Nephron progenitor cell (in vitro differentiated cells): ENCODE measurements at regions not wholly inside any gene's neighbourhood (a gene's known extent, or its start where the extent isn't known, plus 50 kb on each side); places are given as distances from the start of the nearest gene placed in this dataset.

Source experiments
- DNase-seq: peaks from one replicate; pipeline ENCODE4 v3.0.0; 2021
- H3K27ac Mint-ChIP-seq: 2 replicates; pipeline ENCODE4 v1.8.0; 2021; ENCODE audit warnings: mild to moderate bottlenecking, moderate library complexity, mixed read lengths
- H3K27me3 Mint-ChIP-seq: 2 replicates; pipeline ENCODE4 v1.8.0; 2021; ENCODE audit warnings: mild to moderate bottlenecking, low read depth, mixed read lengths; ENCODE audit not compliant: poor library complexity
- H3K36me3 Mint-ChIP-seq: 2 replicates; pipeline ENCODE4 v1.8.0; 2021; ENCODE audit warnings: low read depth, mixed read lengths
- H3K4me1 Mint-ChIP-seq: 2 replicates; pipeline ENCODE4 v1.8.0; 2021; ENCODE audit warnings: mixed read lengths
- H3K4me3 Mint-ChIP-seq: 2 replicates; pipeline ENCODE4 v1.8.0; 2021; ENCODE audit warnings: mild to moderate bottlenecking, moderate library complexity, mixed read lengths
- H3K9me3 Mint-ChIP-seq: 2 replicates; pipeline ENCODE4 v1.8.0; 2021; ENCODE audit warnings: mild to moderate bottlenecking, moderate library complexity, mixed read lengths
- TF ChIP-seq, protein P1 (sequence below): fragments of 200-600 bp; sonication (generic); IDR thresholded peaks from 2 replicates; pipeline ENCODE4 v1.5.0; 2021; ENCODE audit warnings: antibody characterized with exemption

DNA sequence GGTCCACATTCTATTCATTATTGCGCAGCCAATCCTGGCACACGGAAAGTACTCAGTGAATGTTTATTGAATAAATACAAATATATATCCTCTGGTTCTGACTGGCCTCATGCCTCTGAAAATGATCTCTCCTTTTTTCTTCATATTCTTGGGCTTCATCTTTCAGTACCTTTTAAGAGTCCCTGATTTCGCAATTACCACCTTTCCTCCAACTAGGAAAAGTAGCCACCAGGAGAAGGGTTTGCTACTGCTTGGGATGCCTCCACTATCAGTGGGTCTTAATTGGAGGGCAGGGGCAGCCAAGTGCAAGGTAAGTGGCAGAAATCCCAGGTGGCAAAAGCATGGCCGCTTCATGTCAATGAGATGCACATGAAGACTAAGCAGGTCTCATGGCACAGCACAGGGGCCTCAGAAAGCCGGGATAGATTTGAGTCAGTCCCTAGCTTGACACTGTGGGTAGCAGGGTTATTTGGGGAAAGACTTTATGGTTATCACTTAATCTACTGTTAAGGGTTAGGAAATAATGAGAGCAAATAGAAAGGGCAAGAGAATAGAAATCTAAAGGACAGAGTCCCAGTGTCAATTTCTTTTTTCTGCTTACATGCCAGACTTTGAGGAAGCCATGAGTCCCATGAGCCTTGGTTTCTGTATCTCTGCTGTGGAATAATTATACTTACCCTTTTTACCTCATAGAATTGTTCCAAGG is 361.1 kb downstream of the MAN2A1 start:
- Mint-ChIP-seq H3K9me3 (no peaks in the 10 kb centered on the region), H3K27ac (no peak overlapping the region), H3K4me3 (no peak overlapping the region), H3K27me3 (no peaks in the 10 kb centered on the region), H3K4me1 (peaks cover 8% of the 10 kb centered on the region), H3K36me3 (no peaks in the 10 kb centered on the region)
- DNase-seq, result no peak
- TF ChIP-seq, protein P1, sequence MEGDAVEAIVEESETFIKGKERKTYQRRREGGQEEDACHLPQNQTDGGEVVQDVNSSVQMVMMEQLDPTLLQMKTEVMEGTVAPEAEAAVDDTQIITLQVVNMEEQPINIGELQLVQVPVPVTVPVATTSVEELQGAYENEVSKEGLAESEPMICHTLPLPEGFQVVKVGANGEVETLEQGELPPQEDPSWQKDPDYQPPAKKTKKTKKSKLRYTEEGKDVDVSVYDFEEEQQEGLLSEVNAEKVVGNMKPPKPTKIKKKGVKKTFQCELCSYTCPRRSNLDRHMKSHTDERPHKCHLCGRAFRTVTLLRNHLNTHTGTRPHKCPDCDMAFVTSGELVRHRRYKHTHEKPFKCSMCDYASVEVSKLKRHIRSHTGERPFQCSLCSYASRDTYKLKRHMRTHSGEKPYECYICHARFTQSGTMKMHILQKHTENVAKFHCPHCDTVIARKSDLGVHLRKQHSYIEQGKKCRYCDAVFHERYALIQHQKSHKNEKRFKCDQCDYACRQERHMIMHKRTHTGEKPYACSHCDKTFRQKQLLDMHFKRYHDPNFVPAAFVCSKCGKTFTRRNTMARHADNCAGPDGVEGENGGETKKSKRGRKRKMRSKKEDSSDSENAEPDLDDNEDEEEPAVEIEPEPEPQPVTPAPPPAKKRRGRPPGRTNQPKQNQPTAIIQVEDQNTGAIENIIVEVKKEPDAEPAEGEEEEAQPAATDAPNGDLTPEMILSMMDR, result no peak

- Mint-ChIP-seq H3K27ac (no peak overlapping the region), H3K36me3 (no peaks in the 10 kb centered on the region)
Measured at GRCh38 chr5:110053205-110053604, 363.5 kb downstream of the MAN2A1 start.

DNA sequence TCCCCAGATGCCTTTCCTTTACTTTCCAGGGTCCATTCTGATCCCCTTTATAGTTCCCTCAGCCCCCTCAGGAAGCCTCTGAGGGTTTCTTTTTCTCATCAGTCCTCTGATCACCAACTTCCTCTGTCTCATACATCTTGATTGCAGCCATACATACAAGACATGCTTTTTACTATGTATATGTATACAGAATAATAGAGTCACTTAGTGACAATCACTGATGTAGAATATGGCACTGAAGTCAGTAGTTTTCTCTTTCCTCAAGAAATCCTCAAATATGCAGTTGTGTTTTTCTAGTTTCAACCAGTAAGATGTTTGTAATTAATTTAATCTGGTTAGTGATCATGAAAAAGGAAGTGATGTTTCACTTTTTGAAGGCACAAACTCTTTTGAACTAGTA is 364.1 kb downstream of the MAN2A1 start:
- TF ChIP-seq, protein P1, result no peak

More at GRCh38 chr5:110053205-110053604, 363.5 kb downstream of the MAN2A1 start:
- H3K27me3 Mint-ChIP-seq, result no peaks in the 10 kb centered on the region
- H3K4me1 Mint-ChIP-seq, result peaks cover 8% of the 10 kb centered on the region
- H3K9me3 Mint-ChIP-seq, result no peaks in the 10 kb centered on the region
- no peak overlapping the region for H3K4me3 Mint-ChIP-seq
- DNase-seq, result no peak
- TF ChIP-seq, protein P1, result no peak

DNA sequence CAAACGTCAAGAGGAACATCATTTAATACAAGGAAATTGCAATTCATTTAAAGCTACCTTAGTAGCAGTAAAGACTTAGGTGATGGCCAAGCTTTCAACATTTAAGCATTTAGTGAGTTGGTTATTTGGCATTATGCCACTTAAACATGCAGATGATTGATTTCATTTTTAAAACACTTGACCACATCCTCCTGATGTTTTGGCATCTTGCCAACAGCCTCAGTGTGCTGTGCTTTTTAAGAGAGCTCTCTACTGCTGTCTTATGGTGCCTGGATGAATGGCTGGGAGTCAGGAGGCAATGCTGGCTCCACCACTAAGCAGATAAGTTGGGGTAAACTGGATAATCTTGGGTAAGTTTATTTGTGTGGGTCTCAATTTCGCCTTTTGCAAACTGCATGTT is 364.5 kb downstream of the MAN2A1 start:
- TF ChIP-seq, protein P1, result no peak
- no peak for DNase-seq
- Mint-ChIP-seq H3K4me3 (no peak overlapping the region), H3K9me3 (no peaks in the 10 kb centered on the region), H3K36me3 (no peaks in the 10 kb centered on the region), H3K27ac (no peak overlapping the region), H3K27me3 (no peaks in the 10 kb centered on the region), H3K4me1 (no peaks in the 10 kb centered on the region)

More for the DNA sequence above, 364.1 kb downstream of the MAN2A1 start:
- Mint-ChIP-seq H3K27ac (no peak overlapping the region), H3K36me3 (no peaks in the 10 kb centered on the region), H3K4me1 (peaks cover 3% of the 10 kb centered on the region), H3K4me3 (no peak overlapping the region), H3K9me3 (no peaks in the 10 kb centered on the region), H3K27me3 (no peaks in the 10 kb centered on the region)
- no peak for DNase-seq

DNA sequence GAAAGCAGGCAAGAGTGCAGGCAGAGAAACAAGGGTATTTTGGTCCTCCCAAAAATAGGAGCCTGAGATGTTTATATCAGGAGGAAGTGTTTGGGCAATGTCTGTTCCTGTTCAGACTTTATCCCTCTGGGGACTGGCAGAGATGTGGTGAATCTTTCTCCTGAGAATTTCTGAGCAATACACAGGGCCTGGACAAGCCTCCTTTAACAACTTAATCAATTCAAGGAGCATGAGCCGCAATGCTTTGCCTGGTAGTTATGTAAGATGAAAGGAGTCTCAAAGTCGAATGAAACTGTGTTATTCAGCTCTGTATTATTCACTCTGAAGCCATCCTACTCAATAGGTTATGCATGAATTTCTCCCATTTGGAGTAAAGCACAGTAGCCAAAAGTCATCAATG is 365.6 kb downstream of the MAN2A1 start:
- Mint-ChIP-seq H3K4me3 (no peak overlapping the region), H3K9me3 (no peaks in the 10 kb centered on the region), H3K27me3 (no peaks in the 10 kb centered on the region), H3K36me3 (no peaks in the 10 kb centered on the region), H3K4me1 (no peaks in the 10 kb centered on the region), H3K27ac (no peak overlapping the region)
- TF ChIP-seq, protein P1, result no peak
- no peak for DNase-seq

GRCh38 chr5:110056580-110057114 is 366.9 kb downstream of the MAN2A1 start:
- no peaks in the 10 kb centered on the region for H3K36me3 Mint-ChIP-seq
- peaks cover 2% of the 10 kb centered on the region for H3K27me3 Mint-ChIP-seq
- TF ChIP-seq, protein P1, result no peak
- no peak overlapping the region for H3K4me3 Mint-ChIP-seq
- H3K4me1 Mint-ChIP-seq, result no peaks in the 10 kb centered on the region
- H3K9me3 Mint-ChIP-seq, result no peaks in the 10 kb centered on the region
- H3K27ac Mint-ChIP-seq, result no peak overlapping the region
- no peak for DNase-seq
